Loucy (cell line): ENCODE measurements at regions not wholly inside any gene's neighbourhood (a gene's known extent, or its start where the extent isn't known, plus 50 kb on each side); places are given as distances from the start of the nearest gene placed in this dataset.

ENCODE experiments used
- EZH2phosphoT487 ChIP-seq: fragments of 200-600 bp; IDR thresholded peaks from 2 replicates; pipeline ENCODE4 v1.6.1; 2018; ENCODE audit warnings: antibody characterized with exemption, mild to moderate bottlenecking, moderate library complexity, borderline replicate concordance
- TF ChIP-seq, protein P1 (sequence below): fragments of 200-600 bp; sonication (generic); conservative IDR thresholded peaks from 2 replicates; pipeline ENCODE4 v1.5.1; 2014; ENCODE audit warnings: mild to moderate bottlenecking, antibody characterized with exemption, low read length

DNA sequence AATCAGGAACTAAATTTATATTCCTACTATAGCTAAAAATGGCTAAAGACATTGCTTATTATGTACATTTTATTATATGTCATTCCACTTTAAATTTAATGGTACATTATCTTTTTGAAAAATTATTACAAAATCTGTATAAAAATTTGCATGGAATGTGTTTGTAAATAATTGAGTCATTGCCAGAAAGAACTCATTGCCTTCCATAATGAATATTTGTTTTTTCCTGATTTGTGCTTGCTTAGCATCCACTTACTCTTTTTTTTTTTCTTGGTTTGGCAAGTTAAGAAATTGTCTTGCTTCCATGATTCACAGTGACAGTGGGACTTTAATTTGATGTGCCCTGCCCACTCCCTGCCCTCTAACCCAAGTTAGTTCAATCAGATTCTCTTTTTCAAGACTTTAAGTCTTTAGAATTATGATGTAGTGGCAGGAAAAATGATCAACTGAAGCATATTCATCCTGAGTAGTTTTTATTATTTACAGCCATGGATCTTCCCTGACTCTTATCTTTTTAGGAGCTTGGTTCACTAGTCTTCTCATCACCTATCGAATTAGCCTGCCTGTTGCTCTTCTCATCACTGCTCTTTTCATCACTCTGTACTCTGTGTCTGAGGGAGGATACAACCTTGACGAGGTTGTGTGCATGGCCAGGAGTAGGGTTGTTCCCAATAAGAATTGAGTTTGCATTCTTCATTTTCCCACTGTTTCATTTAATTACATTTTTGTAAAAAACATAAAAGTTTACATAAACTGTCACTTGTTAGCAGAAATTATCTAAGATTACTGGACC, 442.0 kb downstream of the BTG1 start:
- TF ChIP-seq, protein P1, sequence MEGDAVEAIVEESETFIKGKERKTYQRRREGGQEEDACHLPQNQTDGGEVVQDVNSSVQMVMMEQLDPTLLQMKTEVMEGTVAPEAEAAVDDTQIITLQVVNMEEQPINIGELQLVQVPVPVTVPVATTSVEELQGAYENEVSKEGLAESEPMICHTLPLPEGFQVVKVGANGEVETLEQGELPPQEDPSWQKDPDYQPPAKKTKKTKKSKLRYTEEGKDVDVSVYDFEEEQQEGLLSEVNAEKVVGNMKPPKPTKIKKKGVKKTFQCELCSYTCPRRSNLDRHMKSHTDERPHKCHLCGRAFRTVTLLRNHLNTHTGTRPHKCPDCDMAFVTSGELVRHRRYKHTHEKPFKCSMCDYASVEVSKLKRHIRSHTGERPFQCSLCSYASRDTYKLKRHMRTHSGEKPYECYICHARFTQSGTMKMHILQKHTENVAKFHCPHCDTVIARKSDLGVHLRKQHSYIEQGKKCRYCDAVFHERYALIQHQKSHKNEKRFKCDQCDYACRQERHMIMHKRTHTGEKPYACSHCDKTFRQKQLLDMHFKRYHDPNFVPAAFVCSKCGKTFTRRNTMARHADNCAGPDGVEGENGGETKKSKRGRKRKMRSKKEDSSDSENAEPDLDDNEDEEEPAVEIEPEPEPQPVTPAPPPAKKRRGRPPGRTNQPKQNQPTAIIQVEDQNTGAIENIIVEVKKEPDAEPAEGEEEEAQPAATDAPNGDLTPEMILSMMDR, result no peak
- no peak for TF ChIP-seq EZH2phosphoT487
